HG03442 (cell line): ENCODE measurements at regions not wholly inside any gene's neighbourhood (a gene's known extent, or its start where the extent isn't known, plus 50 kb on each side); places are given as distances from the start of the nearest gene placed in this dataset.

Source experiments
- ATAC-seq: cut with Tn5 transposase; IDR thresholded peaks from one replicate; pipeline ENCODE4 v1.9.1; 2021; ENCODE audit warnings: mild to moderate bottlenecking, moderate library complexity; ENCODE audit not compliant: unreplicated experiment

- ATAC-seq = no peak
Observed at GRCh38 chr5:109917154-109917546, 227.4 kb downstream of the MAN2A1 start.

- ATAC-seq = no peak
Observed at GRCh38 chr5:109917966-109918365, 228.2 kb downstream of the MAN2A1 start.

DNA sequence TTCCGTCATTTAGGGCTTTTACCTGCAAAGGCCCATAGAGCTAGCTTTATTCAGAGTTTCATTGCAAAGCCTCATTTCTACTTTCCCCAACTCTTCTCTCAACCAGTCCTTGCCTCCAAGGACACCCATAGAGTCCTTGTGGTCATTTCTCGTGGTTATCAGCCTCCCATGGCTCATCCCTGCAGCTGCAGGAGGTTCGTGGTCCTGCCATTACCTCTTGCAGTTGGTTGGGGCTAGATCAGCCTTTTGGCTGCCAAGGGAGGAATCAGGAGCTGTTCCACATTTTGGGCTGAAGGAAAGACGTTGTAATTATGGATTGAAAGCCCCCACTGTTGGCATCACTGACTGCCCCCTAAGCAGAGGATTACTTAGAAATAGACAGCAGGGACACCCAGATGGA lies 231.0 kb downstream of the MAN2A1 start:
- ATAC-seq = no peak

DNA sequence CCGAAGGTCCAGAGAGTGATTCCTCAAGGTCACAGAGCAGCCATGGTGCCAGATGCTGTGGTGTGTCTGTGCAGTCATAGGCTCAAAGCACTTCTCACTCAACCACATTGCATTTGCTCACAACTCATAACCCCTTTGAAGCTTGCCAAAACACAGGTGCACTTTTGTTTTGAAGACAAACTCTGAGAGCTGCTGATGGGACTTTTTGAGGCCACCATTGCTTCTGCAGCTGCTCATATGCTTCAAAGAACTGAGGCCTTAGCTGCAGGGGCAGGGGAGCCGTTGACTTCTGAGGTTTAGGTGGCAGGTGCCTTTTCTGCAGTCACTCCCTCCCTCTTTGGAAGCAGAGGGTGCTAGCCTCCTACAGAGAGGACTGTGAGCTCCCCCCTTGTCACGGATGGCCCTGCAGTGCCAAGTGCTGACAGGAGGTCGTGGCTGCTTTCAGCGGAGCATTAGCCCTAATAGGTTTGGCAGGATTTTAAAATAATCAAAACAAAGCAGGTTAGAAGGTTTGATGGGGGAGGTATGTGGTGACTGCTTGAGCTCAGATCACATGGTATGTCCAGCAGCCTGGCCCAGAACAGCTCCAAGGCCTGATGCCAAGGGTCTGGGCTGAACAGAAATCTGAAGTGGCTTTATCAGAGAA lies 232.1 kb downstream of the MAN2A1 start:
- peak; percentile 67 for ATAC-seq

- ATAC-seq = no peak
Observed at GRCh38 chr5:109922381-109922995, 232.8 kb downstream of the MAN2A1 start.

- no peak for ATAC-seq
Observed at GRCh38 chr5:109923205-109923604, 233.5 kb downstream of the MAN2A1 start.

GRCh38 chr5:109924237-109925107 lies 234.7 kb downstream of the MAN2A1 start:
- no peak for ATAC-seq

GRCh38 chr5:109927639-109928038 lies 237.9 kb downstream of the MAN2A1 start:
- no peak for ATAC-seq

DNA sequence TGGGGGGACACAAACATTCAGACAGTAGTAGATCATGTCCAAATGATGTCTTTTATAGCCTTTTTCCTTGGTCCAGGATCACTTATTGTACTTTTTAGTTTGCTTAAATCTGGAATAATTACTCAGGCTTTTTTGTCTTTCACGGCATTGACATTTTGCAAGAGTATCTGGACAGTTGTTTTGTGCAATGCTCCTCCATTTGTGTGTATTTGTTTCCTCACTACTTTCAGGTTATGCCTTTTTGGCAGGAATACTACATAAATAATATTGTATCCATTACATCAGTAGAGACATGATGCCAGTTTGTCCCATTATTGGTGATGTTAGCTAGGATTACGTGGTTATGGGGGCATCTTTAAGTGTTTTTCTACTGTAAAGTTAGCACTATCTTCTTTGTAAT lies 238.3 kb downstream of the MAN2A1 start:
- ATAC-seq = no peak

DNA sequence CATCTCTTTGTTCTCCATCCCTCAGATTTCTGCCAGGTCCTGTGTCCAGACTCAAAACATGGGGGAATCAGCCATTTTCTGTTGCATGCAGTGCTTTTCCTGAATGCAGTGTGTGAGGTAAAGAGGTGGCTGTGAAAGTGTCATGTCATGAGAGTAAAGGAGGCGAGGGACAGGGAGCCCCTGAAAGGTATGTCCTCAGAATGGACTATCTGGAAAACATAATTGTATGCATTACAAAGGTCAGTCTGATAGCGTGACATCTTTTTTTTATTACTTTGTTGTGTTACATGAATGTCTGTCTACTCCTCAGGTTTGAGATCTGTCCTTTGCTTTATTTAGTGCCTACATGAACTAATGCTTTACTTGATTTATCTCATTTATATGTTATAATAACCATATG lies 239.1 kb downstream of the MAN2A1 start:
- no peak for ATAC-seq

DNA sequence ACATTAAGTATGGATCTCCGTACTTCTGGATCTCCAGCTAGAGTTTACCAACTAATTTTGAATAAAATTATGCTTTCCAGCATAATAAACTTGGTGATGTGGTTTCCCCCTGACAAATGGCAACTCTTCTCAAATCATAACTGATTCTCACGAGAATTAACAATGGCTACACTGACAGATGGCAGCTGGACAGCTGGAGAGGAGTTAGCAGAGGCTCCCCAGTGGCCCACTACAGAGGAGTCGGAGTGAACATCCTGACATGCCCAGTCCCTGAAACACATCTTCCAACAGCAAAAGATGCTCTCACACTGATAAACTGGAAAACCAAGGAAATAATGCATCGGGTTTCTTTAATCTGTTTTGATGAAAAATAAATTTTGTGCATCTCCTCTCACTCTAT lies 239.6 kb downstream of the MAN2A1 start:
- ATAC-seq = no peak

DNA sequence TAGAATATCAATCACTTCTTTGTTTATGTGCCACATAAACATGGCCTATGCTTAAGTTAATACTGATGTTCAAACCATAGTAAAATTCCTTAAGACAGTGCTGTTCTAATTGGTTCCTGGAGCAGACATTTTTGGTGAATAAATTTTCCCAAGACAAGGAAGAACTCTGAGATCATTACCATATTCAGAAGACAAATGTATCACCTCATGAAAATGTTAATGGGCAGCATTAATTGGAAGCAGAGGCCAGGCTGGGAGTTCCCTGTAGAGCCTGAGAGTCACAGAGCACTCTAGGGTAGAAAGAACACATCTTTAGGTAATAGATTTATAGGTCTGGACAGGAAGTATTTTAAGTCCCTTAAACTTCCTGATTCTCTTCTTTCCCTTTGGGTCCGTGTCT lies 240.2 kb downstream of the MAN2A1 start:
- ATAC-seq = no peak

DNA sequence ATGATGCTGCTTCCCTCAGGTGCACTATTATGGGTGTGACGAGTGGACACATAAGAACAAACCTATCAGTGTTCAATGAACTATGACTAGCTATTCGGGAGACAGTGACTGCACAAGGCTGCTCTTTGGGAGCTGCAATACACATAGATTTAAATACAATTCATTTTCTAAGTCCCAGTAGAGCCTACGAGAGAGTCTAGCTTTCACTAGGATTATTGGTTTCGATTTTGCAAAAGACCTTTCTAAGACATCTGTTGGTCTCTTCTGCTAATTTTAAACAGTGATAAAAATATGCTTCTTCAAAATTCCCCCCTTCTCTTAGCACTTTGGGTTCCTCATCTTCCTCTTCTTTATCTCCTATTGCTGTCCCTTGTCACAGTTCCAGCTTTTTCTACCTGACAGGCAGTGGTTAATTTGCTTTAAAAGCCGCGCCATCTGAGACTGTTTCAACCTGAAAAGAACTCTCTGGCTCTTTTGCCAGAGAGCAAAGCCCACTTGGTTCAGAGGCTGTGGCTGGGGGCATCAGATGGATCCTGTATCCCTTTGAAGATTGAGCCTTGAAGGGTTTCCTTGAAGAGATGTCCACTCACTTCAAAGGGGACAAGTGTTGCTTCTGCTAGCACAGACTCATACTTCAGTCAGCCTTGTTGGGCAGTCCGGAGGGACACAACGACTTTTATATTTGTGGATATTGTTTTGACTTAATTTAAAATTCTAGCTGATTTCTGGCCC lies 241.5 kb downstream of the MAN2A1 start:
- no peak for ATAC-seq

DNA sequence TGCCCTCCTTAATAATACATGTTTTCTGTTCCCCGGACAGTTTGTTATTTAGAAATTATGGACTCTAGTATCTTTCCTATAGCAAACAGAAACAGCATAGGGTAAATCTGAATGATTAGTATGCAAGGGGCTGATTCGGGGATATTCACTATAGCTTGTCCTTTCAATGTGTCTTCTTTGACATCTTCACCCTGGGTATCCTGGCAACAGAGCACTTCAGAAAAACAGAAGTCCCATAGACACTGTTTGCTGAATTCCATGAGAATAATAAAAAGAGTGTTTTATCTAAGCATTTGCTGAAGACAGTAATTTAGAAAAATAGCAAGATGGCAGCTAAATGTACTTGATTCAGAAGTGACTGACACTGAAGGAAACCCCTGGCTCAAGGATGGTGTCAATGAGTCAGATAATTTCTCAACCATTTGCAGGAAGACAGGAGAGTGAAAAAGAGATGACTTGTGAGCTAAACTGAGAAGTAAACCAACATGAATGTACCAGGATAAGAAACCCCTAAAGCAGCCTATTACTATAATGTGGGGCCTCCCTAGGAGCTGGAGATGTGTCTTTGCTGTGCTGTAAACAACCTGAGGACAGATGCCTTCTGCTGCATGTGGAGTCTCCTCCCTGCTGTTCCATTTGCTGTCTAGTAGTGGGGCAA lies 246.2 kb downstream of the MAN2A1 start:
- no peak for ATAC-seq

GRCh38 chr5:109936996-109937395 lies 247.3 kb downstream of the MAN2A1 start:
- peak; percentile 86 for ATAC-seq

DNA sequence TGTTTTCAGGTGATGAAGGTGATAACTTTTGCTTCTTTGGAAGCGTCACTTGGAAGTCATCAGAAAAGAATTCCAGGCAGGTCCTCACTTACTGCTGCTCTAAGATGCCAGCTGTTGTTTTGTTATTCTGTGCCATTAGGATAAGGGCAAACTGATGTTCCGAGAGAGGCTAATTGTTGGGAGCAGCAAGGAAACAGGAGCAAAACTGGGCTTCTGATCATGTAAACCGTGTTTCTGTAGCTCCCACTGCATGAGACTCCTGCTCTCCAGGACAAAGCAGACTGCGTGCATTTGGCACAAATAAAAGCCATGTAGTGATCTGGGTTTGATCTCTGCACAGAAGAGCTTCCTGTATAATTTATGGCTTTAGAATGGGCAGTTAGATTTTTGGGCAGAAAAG lies 248.2 kb downstream of the MAN2A1 start:
- no peak for ATAC-seq

DNA sequence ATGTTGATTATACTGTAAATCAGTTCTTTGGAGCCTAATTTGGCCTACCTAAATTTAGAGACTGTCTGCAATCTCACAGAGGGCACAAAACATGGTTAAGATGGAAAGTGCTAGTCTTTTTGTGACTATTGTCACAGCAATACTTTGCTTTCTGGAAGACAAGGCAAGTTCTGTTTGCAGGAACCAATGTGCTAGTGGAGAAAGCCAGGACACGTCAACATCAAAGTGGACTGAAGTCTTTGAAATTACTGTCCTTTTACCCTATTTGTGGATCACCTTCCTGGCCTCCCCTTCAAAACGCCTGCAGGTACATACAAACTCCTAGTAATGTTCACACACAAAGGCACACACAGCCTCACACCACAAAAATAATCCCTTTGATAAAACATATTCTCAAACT lies 248.7 kb downstream of the MAN2A1 start:
- ATAC-seq = no peak

DNA sequence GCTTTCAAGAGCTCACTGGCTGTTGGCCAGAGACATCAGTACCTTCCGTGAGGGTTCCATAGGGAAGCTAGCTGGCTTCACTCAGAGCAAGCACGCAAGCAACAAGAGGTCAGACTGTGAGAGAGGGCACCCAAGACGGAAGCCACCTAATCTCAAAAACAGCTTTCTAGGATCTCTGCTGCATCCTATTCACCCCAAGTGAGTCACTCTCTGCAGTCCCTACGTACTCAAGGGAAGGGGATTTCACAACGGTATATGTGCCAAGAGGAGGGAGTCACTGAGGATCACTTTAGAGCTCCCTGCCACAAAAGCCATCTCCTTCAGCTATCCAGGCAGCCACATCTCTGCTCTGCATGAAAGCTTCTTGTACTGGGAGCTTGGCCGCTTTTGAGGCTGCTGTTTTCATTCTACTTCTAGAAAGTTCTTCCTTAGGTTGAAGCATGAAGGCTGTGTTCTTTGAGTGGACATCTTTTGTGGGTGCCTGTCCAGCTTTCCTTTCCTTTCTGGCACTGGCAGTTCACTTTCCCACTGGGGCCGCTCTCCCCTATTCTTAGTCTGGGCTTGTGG lies 249.5 kb downstream of the MAN2A1 start:
- no peak for ATAC-seq

- no peak for ATAC-seq
Observed at GRCh38 chr5:109942646-109943045, 252.9 kb downstream of the MAN2A1 start.

DNA sequence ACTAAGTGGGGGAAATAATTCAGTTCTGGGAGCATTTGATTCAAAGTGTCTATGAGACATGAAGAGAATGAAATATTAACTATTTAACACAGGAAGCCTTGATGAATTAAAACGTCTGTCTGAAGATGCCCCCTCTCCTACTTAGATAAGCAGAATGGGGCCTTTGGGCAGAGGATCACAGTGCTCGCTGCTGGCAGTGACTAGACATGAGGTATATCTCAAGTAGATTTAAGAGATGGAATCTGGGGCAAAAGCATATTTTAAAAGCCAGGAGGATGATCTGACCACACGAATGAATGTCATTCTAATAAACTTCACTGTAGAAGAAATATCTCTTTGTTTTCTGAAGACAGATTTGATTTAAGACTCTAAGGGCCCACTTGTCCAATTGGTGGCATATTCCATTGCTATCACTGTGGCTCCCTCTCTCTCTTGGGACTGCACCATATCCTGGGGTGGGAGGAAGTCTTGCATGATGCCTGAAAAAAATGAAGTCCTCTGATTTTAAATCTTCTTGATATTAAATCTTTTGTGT lies 254.0 kb downstream of the MAN2A1 start:
- no peak for ATAC-seq
